CD14-positive monocyte (primary cell): ENCODE measurements at regions not wholly inside any gene's neighbourhood (a gene's known extent, or its start where the extent isn't known, plus 50 kb on each side); places are given as distances from the start of the nearest gene placed in this dataset.

ENCODE experiments used
- DNase-seq, 3 donors: peaks; one replicate each; pipeline ENCODE4 v3.0.0-alpha.2; 2011 to 2022
- H2AFZ ChIP-seq: 2 replicates; pipeline ENCODE4 v1.6.0; 2012; ENCODE audit warnings: mild to moderate bottlenecking, low read depth, low read length, inconsistent platforms; ENCODE audit not compliant: insufficient read depth, poor library complexity, severe bottlenecking
- H3K27ac ChIP-seq, 2 donors: 1 replicate in 1 of 2; 2 replicates in 1 of 2; pipeline ENCODE4 v1.5.1; 2012 to 2013; ENCODE audit warnings: low read length in 2 of 2, control low read depth in 1 of 2, inconsistent platforms in 1 of 2, low read depth in 1 of 2, mild to moderate bottlenecking in 1 of 2
- H3K27me3 ChIP-seq, 2 donors: one replicate each; pipeline versions ENCODE4 v1.6.0 to v1.6.1; 2011 to 2013; ENCODE audit warnings: low read length in 2 of 2; ENCODE audit not compliant: control insufficient read depth in 2 of 2, insufficient read depth in 2 of 2
- H3K36me3 ChIP-seq, 2 donors: replicated peaks in 1 of 2; 1 replicate in 1 of 2; 2 replicates in 1 of 2; pipeline versions ENCODE4 v1.5.1 to v1.6.1; 2012 to 2013; ENCODE audit warnings: low read length in 2 of 2, control low read depth in 1 of 2, inconsistent platforms in 1 of 2, mild to moderate bottlenecking in 1 of 2; ENCODE audit not compliant: insufficient read depth in 2 of 2, control insufficient read depth in 1 of 2
- H3K4me1 ChIP-seq, 2 donors: 1 replicate in 1 of 2; 2 replicates in 1 of 2; pipeline versions ENCODE4 v1.5.1 to v1.6.1; 2012 to 2013; ENCODE audit warnings: low read length in 2 of 2, control low read depth in 1 of 2, inconsistent platforms in 1 of 2, mild to moderate bottlenecking in 1 of 2, moderate library complexity in 1 of 2; ENCODE audit not compliant: insufficient read depth in 2 of 2, control insufficient read depth in 1 of 2
- H3K4me2 ChIP-seq: replicated peaks from 2 replicates; pipeline ENCODE3; 2012; ENCODE audit warnings: low read length, moderate library complexity, mild to moderate bottlenecking; ENCODE audit not compliant: poor library complexity, severe bottlenecking; ENCODE audit errors: extremely low read depth
- H3K4me3 ChIP-seq, 3 experiments: fragments of 200-600 bp in 1 of 3; sonication (generic) in 1 of 3; replicated peaks in 1 of 3; 1 replicate in 2 of 3; 2 replicates in 1 of 3; pipeline ENCODE4 v1.5.1; 2011 to 2013; ENCODE audit warnings: low read length in 3 of 3, mild to moderate bottlenecking in 3 of 3, control low read depth in 2 of 3, low read depth in 2 of 3, inconsistent platforms in 1 of 3, moderate library complexity in 1 of 3
- H3K79me2 ChIP-seq: 2 replicates; pipeline ENCODE4 v1.6.0; 2012; ENCODE audit warnings: mild to moderate bottlenecking, control low read depth, inconsistent platforms, low read length, moderate library complexity; ENCODE audit not compliant: insufficient read depth
- H3K9ac ChIP-seq: 2 replicates; pipeline ENCODE4 v1.6.0; 2017; ENCODE audit warnings: low read length, mild to moderate bottlenecking; ENCODE audit not compliant: insufficient read depth, poor library complexity, severe bottlenecking
- H3K9me3 ChIP-seq, 2 donors: replicated peaks in 1 of 2; 1 replicate in 1 of 2; 2 replicates in 1 of 2; pipeline versions ENCODE4 v1.5.1 to v1.6.1; 2012 to 2013; ENCODE audit warnings: low read length in 2 of 2, control low read depth in 1 of 2; ENCODE audit not compliant: control insufficient read depth in 1 of 2, insufficient read depth in 1 of 2
- H4K20me1 ChIP-seq: 2 replicates; pipeline ENCODE4 v1.6.0; 2012; ENCODE audit warnings: mild to moderate bottlenecking, low read length, control low read depth, moderate library complexity; ENCODE audit not compliant: insufficient read depth
- H3K27ac Mint-ChIP-seq, 7 donors: one replicate each; pipeline ENCODE4 v1.8.0; 2020; ENCODE audit warnings: mild to moderate bottlenecking in 7 of 7, mixed read lengths in 7 of 7, moderate library complexity in 6 of 7, inconsistent platforms in 2 of 7
- H3K27me3 Mint-ChIP-seq, 3 donors: one replicate each; pipeline ENCODE4 v1.8.0; 2021 to 2022; ENCODE audit warnings: low read depth in 3 of 3, mild to moderate bottlenecking in 3 of 3, mixed read lengths in 3 of 3, moderate library complexity in 3 of 3, inconsistent platforms in 1 of 3
- H3K36me3 Mint-ChIP-seq, 2 donors: one replicate each; pipeline ENCODE4 v1.8.0; 2020; ENCODE audit warnings: mixed read lengths in 2 of 2, inconsistent platforms in 1 of 2, mild to moderate bottlenecking in 1 of 2
- H3K4me1 Mint-ChIP-seq: one replicate; pipeline ENCODE4 v1.8.0; 2020; ENCODE audit warnings: mild to moderate bottlenecking, mixed read lengths
- H3K4me3 Mint-ChIP-seq, 2 donors: one replicate each; pipeline ENCODE4 v1.8.0; 2020; ENCODE audit warnings: mild to moderate bottlenecking in 2 of 2, mixed read lengths in 2 of 2, moderate library complexity in 1 of 2
- H3K9me3 Mint-ChIP-seq, 7 donors: one replicate each; pipeline ENCODE4 v1.8.0; 2020 to 2022; ENCODE audit warnings: mixed read lengths in 7 of 7, mild to moderate bottlenecking in 6 of 7, moderate library complexity in 6 of 7, inconsistent platforms in 2 of 7
- CTCF ChIP-seq: fragments of 200-600 bp; IDR thresholded peaks from one replicate; pipeline ENCODE4 v1.8.0; 2022; ENCODE audit warnings: antibody characterized with exemption, mild to moderate bottlenecking
- WGBS: methylation state at CpG from one replicate; pipeline ENCODE4 v1.1.5; 2013; ENCODE audit warnings: missing lambda C conversion rate; ENCODE audit not compliant: insufficient coverage; 5-methylcytosine and 5-hydroxymethylcytosine counted together
- intact Hi-C, 2 donors: fragments of 100-400 bp; cut with micrococcal nuclease; formaldehyde crosslinking; loops; one replicate each; pipeline versions ENCODE4 v1.15.0 to v1.15.1; 2023

GRCh38 chr12:59119676-59120075 is 199.4 kb upstream of the LRIG3 start:
- Mint-ChIP-seq H3K27me3 (peaks cover 0 to 1% (median 0%) of the 10 kb centered on the region in 3 donors), H3K4me3 (no peak overlapping the region), H3K27ac (no peak overlapping the region), H3K9me3 (peaks cover 0 to 9% (median 4%) of the 10 kb centered on the region in 7 donors), H3K4me1 (no peaks in the 10 kb centered on the region), H3K36me3 (no peaks in the 10 kb centered on the region)
- H3K4me3 ChIP-seq, result no peak overlapping the region
- no peaks in the 10 kb centered on the region for H3K36me3 ChIP-seq
- intact Hi-C loops, result no loop called here
- WGBS, result no CpG with 5 or more reads among the region's 2 CpGs
- no peak overlapping the region for H3K27ac ChIP-seq
- no peaks in the 10 kb centered on the region for H3K79me2 ChIP-seq
- TF ChIP-seq CTCF, result no peak
- H4K20me1 ChIP-seq, result no peaks in the 10 kb centered on the region
- no peak overlapping the region for H2AFZ ChIP-seq
- no peaks in the 10 kb centered on the region for H3K27me3 ChIP-seq
- no peak overlapping the region for H3K4me2 ChIP-seq
- no peaks in the 10 kb centered on the region for H3K4me1 ChIP-seq
- peaks cover 0 to 4% of the 10 kb centered on the region in 2 donors for H3K9me3 ChIP-seq
- H3K9ac ChIP-seq, result no peak overlapping the region
- no peak for DNase-seq

- Histone ChIP-seq H3K9ac (no peak overlapping the region), H3K4me3 (no peak overlapping the region), H3K36me3 (no peaks in the 10 kb centered on the region), H3K79me2 (no peaks in the 10 kb centered on the region), H3K27ac (no peak overlapping the region), H3K4me2 (no peak overlapping the region), H4K20me1 (no peaks in the 10 kb centered on the region), H3K4me1 (no peaks in the 10 kb centered on the region), H3K9me3 (no peaks in the 10 kb centered on the region), H3K27me3 (no peaks in the 10 kb centered on the region), H2AFZ (no peak overlapping the region)
- Mint-ChIP-seq H3K9me3 (peaks cover 0 to 2% (median 0%) of the 10 kb centered on the region in 7 donors), H3K27me3 (peaks cover 0 to 1% (median 0%) of the 10 kb centered on the region in 3 donors), H3K36me3 (no peaks in the 10 kb centered on the region), H3K4me1 (peaks cover 2% of the 10 kb centered on the region), H3K27ac (no peak overlapping the region), H3K4me3 (no peak overlapping the region)
- no CpG with 5 or more reads among the region's 3 CpGs for whole genome bisulfite sequencing
- no peak for TF ChIP-seq CTCF
- DNase-seq, result no peak
- intact Hi-C loops, result no loop called here
These were observed 198.1 kb upstream of the LRIG3 start for GRCh38 chr12:59118356-59118755.
